Stomach (tissue), 4 donors: ENCODE measurements at regions not wholly inside any gene's neighbourhood (a gene's known extent, or its start where the extent isn't known, plus 50 kb on each side); places are given as distances from the start of the nearest gene placed in this dataset.

Source experiments
- CTCF ChIP-seq, 7 experiments: fragments of 450-650 bp in 4 of 7; fragments of 200-600 bp in 3 of 7; sonication (generic) in 3 of 7; IDR thresholded peaks; one replicate each; pipeline ENCODE4 v1.5.1; 2016 to 2019; ENCODE audit warnings: antibody characterized with exemption in 7 of 7, control low read depth in 2 of 7, mild to moderate bottlenecking in 1 of 7
- EP300 ChIP-seq: sonication (generic); formaldehyde crosslinking; IDR thresholded peaks from one replicate; pipeline ENCODE4 v1.6.1; 2017; ENCODE audit warnings: antibody characterized with exemption
- POLR2A ChIP-seq, 4 donors: fragments of 450-650 bp; IDR thresholded peaks; one replicate each; pipeline ENCODE4 v1.6.1; 2016; ENCODE audit warnings: antibody characterized with exemption in 4 of 4, control low read depth in 2 of 4, mild to moderate bottlenecking in 1 of 4, moderate library complexity in 1 of 4
- POLR2AphosphoS5 ChIP-seq, 3 donors: sonication (generic); formaldehyde crosslinking; IDR thresholded peaks; one replicate each; pipeline ENCODE4 v1.6.1; 2016; ENCODE audit warnings: antibody characterized with exemption in 3 of 3

- TF ChIP-seq POLR2AphosphoS5 (IDR thresholded peaks at IDR 0.05) = no peak
- no peak for TF ChIP-seq CTCF (IDR thresholded peaks at IDR 0.05)
- TF ChIP-seq POLR2A (IDR thresholded peaks at IDR 0.05) = no peak
- TF ChIP-seq EP300 = no peak
Observed at GRCh38 chr16:54847609-54848008, 83.1 kb upstream of the IRX5 start.
